HG03460 (cell line): ENCODE measurements at regions not wholly inside any gene's neighbourhood (a gene's known extent, or its start where the extent isn't known, plus 50 kb on each side); places are given as distances from the start of the nearest gene placed in this dataset.

Source experiments
- ATAC-seq: cut with Tn5 transposase; IDR thresholded peaks from one replicate; pipeline ENCODE4 v1.9.1; 2021; ENCODE audit not compliant: unreplicated experiment

DNA sequence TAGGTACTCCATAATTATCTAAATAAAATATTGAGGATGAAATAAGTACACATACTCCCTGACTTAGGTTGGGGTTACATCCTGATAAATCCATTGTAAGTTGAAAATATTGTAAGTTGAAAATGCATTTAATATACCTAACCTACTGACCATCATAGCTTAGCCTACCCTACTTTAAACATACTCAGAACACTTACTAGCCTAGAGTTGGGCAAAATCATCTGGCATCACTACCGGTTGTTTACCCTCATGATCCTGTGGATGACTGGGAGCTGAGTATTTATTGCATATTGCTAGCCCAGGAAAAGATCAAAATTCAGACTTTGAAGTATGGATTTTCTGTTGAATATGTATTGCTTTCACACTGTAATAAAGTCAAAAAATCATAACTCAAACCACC, 467.3 kb downstream of the C6orf118 start:
- ATAC-seq: no peak

GRCh38 chr6:164838068-164838615, 471.3 kb downstream of the C6orf118 start:
- ATAC-seq: no peak

DNA sequence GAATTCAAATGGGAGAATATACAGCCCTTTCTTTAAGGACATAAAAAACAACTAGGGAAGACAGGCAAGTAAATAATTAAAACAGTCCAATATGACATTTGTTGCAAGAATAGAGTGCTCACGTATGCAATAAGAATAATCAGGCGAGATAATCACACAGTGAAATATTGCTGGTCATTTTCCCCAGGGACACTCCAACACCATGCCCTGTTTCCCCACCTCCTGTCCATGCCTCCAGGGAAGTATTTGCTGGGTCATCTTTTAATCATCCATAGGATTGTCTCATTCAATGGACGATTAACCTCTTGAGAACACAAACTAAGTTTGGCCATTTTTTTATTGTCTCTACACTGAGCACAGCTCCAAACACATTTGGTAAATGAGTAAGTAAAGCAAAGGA, 472.9 kb downstream of the C6orf118 start:
- ATAC-seq: no peak

- ATAC-seq: no peak
These were observed 477.0 kb downstream of the C6orf118 start for GRCh38 chr6:164832410-164832809.

DNA sequence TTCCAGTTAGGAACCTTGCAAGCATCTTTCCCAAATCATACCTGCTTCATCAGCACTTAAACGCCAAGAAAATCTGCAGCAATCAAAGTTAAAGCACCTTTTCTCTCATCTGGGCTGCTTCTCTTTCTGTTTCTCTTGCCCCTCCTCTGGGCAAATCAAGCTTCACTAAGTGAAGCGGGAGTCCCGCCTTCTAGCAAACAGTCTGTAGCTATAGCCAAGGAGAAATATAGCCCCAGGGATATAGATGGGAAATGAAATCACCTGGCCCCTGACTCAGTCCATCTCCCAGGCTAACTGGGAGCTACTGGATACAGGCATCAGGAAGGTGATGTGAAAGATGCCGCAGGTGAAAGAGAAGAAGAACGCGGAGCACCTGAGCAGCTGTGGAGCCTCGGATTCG, 481.9 kb downstream of the C6orf118 start:
- ATAC-seq: no peak

DNA sequence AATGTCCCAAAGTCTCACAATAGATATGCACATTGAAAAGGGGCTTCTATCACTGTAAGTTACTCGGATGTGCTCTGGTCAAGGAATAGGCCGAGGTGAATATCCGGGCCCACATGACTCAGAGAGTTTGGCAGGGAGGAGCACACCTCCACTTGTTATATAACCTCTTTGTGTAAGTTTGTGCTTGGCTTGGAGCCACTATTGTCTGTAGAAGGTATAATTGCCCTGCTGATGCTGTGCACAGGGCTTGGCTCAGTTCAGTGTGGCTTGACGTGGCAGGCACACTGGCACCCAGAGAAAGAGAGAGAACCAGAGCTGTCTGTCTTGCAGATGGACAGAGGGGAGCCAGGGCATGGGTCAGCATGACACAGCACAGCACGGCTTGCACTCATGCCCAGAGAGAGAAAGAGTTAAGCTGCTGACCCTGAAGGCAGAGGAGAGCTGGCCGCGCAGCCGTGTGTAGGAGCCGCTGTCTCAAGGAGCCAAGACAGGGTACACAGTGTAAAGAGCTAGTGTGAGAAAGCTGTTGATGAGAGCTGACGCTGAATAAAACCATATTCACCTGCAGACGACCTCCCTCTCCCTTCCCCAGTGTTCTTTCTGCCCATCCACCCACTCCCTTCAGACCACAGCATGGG, 482.5 kb downstream of the C6orf118 start:
- no peak for ATAC-seq

- no peak for ATAC-seq
These were observed 484.0 kb downstream of the C6orf118 start for GRCh38 chr6:164825386-164825785.

- ATAC-seq: no peak
These were observed 491.7 kb downstream of the C6orf118 start for GRCh38 chr6:164817662-164818061.

GRCh38 chr6:164812706-164813105, 496.7 kb downstream of the C6orf118 start:
- no peak for ATAC-seq

DNA sequence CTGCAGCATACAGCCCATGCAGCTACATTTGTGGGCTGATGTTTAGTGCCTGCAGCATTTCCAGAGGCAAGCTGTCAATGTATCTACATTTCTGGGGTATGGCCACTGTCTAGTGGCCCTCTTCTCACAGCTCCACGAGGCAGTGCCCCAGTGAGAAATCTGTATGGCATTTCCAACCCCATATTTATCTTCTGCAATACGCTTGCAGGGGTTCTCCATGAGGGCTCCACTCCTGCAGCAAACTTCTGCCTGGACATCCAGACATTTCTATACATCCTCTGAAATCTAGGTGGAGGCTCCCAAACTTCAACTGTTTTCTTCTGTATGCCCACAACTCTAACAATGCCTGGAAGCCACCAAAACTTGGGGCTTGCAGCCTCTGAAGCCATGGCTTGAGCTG, 502.3 kb downstream of the C6orf118 start:
- no peak for ATAC-seq

DNA sequence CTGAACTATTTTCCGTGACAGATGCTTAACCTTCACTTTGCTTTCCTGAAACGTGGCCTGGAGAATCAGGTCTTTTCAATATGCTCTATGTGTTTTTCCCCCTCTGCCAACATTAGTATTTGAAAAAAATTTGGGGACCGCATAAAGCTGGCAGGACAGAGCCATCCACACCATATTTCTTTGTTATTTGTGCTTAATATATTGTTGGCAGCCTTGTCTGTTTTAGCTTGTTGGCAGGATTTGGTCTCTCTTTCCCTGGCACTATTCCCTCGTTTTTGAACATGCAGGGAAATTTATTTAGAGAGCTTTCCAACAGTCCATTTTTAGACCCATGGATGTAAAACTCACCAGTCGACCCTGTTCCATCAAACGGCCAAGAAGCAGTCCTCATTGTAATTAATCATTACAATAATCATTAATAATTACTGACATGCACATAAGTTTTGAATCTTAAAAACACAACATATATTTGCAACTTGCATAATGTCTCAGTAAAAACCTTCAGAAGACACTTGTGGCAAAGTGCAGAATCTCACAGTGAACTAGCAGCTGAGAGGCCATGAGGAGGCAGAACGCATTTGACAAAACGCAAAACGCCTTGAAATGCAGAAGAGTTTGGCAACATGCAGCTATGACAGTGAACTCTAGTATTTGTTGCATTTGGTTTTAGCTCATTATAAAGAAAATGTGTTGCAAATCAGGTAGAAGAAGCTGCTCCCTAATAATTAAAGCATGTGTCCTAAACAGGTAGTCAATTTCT, 514.2 kb downstream of the C6orf118 start:
- no peak for ATAC-seq

DNA sequence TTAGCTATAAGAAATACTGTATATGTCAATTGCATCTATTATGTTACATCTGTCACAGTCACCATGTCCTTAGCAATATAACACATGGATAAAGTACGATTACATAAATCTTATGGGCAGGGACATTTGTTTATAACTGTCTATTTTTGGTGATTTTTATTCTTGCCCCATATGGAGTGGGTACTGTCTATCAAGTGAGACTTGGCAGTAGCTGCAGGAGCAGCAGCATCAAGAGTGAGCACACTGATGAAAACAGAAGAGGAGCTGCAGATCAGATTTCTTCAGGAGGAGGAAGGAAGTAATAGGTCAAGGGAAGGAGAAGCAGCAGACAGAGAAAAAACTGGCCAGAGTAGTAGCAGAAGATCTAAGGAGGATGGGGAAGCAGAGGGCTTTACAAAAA, 516.7 kb downstream of the C6orf118 start:
- no peak for ATAC-seq

DNA sequence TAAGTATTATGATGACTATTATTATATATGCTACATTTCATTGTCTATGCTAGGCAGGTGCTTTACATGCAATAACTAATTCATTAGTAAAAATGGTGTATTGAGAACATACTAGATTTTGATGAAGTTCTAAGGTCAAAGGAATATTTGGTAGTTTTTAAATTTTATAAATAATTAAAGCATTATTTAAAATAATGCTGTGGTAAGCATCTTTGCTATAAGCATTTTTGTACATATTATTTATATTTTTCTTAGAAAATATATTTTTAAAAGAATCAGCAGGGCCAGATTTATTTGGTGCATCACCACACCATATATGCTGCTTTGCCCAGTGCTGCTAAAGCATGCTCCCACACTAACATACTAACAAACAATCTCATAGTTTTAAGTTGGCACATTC, 517.9 kb downstream of the C6orf118 start:
- ATAC-seq: no peak

GRCh38 chr6:164763788-164764187, 545.6 kb downstream of the C6orf118 start:
- ATAC-seq: no peak

- ATAC-seq: no peak
These were observed 552.0 kb downstream of the C6orf118 start for GRCh38 chr6:164757451-164757850.

GRCh38 chr6:164756723-164757122, 552.7 kb downstream of the C6orf118 start:
- no peak for ATAC-seq

DNA sequence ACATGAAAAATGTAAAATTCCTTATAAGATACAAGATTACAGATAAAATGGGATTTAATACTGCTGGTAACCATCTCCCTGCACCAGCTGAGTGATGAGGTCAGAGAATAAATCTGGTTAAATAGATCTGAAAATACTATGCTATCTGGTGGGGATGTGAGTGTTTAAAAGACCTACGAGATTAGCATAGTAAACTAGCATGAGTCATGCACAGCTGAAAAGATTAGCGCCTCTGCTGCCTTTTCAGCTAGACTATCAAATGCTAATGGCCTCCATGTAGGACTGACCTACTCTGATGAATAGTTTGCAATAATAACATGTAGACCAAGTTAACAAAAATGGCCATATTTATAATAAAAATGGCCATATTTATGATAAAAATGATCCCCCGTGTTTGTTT, 553.3 kb downstream of the C6orf118 start:
- ATAC-seq: no peak

DNA sequence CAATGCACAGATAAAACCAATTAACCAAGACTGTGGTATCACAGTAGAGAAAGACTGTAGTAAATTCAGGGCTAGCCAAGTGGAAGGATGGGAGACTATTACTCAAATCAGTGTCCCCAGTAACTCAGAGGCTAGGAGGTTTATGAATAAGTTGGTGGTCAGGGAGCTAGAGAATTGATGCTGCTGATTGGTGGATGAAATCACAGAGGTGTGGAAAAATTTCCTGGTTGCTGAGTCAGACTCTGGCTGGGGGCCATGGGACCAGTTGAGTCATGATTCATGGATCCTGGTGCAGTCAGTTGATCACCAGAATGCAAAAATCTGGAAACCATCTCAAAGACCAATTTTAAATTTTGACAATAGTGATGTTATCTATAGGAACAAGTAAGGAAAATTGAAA, 555.9 kb downstream of the C6orf118 start:
- no peak for ATAC-seq

GRCh38 chr6:164751395-164751794, 558.0 kb downstream of the C6orf118 start:
- ATAC-seq: no peak

GRCh38 chr6:164750128-164750527, 559.3 kb downstream of the C6orf118 start:
- ATAC-seq: no peak

DNA sequence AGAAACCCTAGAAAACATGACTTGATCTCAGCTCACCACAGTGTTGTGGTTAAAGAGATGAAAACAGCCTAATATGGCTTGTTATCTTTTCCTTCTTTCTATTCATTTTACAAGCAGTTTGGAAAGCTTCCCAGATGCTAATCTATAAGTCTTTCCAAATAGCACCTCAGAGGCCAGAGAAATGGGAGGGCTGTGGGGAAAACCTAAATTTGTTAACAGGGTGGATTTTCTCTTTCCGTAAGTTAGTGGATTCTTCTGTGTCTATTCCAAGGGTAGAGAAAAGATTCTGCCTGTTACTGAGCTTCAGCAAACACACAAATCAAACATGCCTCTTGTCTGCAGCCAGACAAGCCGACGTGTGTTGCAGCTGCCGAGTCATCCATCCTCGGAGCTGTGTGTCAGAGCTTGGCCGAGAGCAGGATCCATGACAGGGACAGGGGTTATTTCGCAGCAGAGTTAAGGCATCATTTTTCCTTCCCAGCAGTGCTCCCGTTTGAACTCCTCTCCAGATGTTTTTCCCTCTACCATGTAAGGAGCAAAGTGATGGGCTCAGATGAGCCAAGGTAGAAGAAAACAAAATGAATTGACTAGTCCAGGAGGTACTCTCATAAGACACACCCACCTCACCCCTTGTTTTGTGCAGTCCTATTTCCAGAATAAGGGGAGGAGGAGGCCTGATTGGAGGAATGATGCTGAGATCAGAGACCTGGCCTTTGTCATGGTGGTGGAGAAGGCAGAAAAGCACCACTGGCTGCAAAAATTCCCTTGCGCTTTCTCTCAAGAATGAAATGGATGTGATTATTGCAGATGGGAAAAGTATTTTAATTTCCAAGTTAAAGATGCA, 560.0 kb downstream of the C6orf118 start:
- ATAC-seq: no peak

- no peak for ATAC-seq
These were observed 565.1 kb downstream of the C6orf118 start for GRCh38 chr6:164744301-164744700.
